ENCODE measurements at regions not wholly inside any gene's neighbourhood (a gene's known extent, or its start where the extent isn't known, plus 50 kb on each side); places are given as distances from the start of the nearest gene placed in this dataset.

GRCh38 chr2:239677453-239678185 lies 276.8 kb upstream of the HDAC4 start:
- Histone ChIP-seq H3K79me2 (ENCODE audit: control insufficient read depth, insufficient read depth, low read length) (no peaks in the 10 kb centered on the region), H3K27me3 (ENCODE audit: control insufficient read depth, extremely low read depth, insufficient read depth, low read length) (peaks cover 4% of the 10 kb centered on the region)
- no peak for FAIRE-seq

GRCh38 chr2:239676716-239677452 lies 276.1 kb upstream of the HDAC4 start:
- TF ChIP-seq CTCF (optimal IDR thresholded peaks at IDR 0.05 in 1 of 3, IDR thresholded peaks at IDR 0.05 in 1 of 3, conservative IDR thresholded peaks at IDR 0.05 in 1 of 3; ENCODE audit: extremely low read depth in 1 of 3, insufficient read depth in 2 of 3, low read length in 3 of 3) (no peak), EZH2 (IDR thresholded peaks at IDR 0.05; ENCODE audit: low read length) (no peak)
- dilution Hi-C loops (cut with MboI; ENCODE audit: extremely low pct_ligation_motif_present, low sequenced_read_pairs), result no loop called here
- no peaks in the 10 kb centered on the region for H3K9me3 ChIP-seq (ENCODE audit: control insufficient read depth, low read depth, low read length)
- H3K4me1 ChIP-seq (ENCODE audit: control insufficient read depth, extremely low read depth, insufficient read depth, low read length), result no peaks in the 10 kb centered on the region
- DNase-seq (ENCODE audit: low read depth, low spot score) (no peak), FAIRE-seq (no peak)
- H3K4me2 ChIP-seq (ENCODE audit: control insufficient read depth, extremely low read depth, insufficient read depth, low read depth, low read length), result no peak overlapping the region
- H3K9me1 ChIP-seq (ENCODE audit: control insufficient read depth, extremely low read depth, insufficient read depth, low read length), result no peaks in the 10 kb centered on the region
- H2AFZ ChIP-seq (ENCODE audit: control insufficient read depth, low read length), result no peak overlapping the region
- H3K9ac ChIP-seq (ENCODE audit: control insufficient read depth, extremely low read depth, insufficient read depth, low read length), result no peak overlapping the region
- no peaks in the 10 kb centered on the region for H3K79me2 ChIP-seq (ENCODE audit: control insufficient read depth, insufficient read depth, low read length)
- no peak overlapping the region for H3K4me3 ChIP-seq (ENCODE audit: control insufficient read depth in 2 of 3, extremely low read depth in 1 of 3, insufficient read depth in 2 of 3, low read depth in 1 of 3, low read length in 3 of 3)
- no peaks in the 10 kb centered on the region for H4K20me1 ChIP-seq (ENCODE audit: control insufficient read depth, extremely low read depth, insufficient read depth, low read length)
- H3K27ac ChIP-seq (ENCODE audit: control insufficient read depth, insufficient read depth, low read length), result no peak overlapping the region
- peaks cover under 1% of the 10 kb centered on the region for H3K27me3 ChIP-seq (ENCODE audit: control insufficient read depth, extremely low read depth, insufficient read depth, low read length)
- no peaks in the 10 kb centered on the region for H3K36me3 ChIP-seq (ENCODE audit: control insufficient read depth in 2 of 2, extremely low read depth in 1 of 2, insufficient read depth in 2 of 2, low read length in 2 of 2)

More at GRCh38 chr2:239677453-239678185, 276.8 kb upstream of the HDAC4 start:
- no peak overlapping the region for H3K27ac ChIP-seq (ENCODE audit: control insufficient read depth, insufficient read depth, low read length)
- no peak overlapping the region for H3K9ac ChIP-seq (ENCODE audit: control insufficient read depth, extremely low read depth, insufficient read depth, low read length)
- H3K4me3 ChIP-seq (ENCODE audit: control insufficient read depth in 2 of 3, extremely low read depth in 1 of 3, insufficient read depth in 2 of 3, low read depth in 1 of 3, low read length in 3 of 3), result no peak overlapping the region
- H3K9me3 ChIP-seq (ENCODE audit: control insufficient read depth, low read depth, low read length), result no peaks in the 10 kb centered on the region
- no peaks in the 10 kb centered on the region for H3K9me1 ChIP-seq (ENCODE audit: control insufficient read depth, extremely low read depth, insufficient read depth, low read length)
- no peaks in the 10 kb centered on the region for H3K36me3 ChIP-seq (ENCODE audit: control insufficient read depth in 2 of 2, extremely low read depth in 1 of 2, insufficient read depth in 2 of 2, low read length in 2 of 2)
- no peak for DNase-seq (ENCODE audit: low read depth, low spot score)
- no peak overlapping the region for H3K4me2 ChIP-seq (ENCODE audit: control insufficient read depth, extremely low read depth, insufficient read depth, low read depth, low read length)
- H3K4me1 ChIP-seq (ENCODE audit: control insufficient read depth, extremely low read depth, insufficient read depth, low read length), result no peaks in the 10 kb centered on the region
- no peak for TF ChIP-seq EZH2 (IDR thresholded peaks at IDR 0.05; ENCODE audit: low read length)
- no peaks in the 10 kb centered on the region for H4K20me1 ChIP-seq (ENCODE audit: control insufficient read depth, extremely low read depth, insufficient read depth, low read length)
- no peak overlapping the region for H2AFZ ChIP-seq (ENCODE audit: control insufficient read depth, low read length)
- dilution Hi-C loops (cut with MboI; ENCODE audit: extremely low pct_ligation_motif_present, low sequenced_read_pairs), result no loop called here

All from keratinocyte (primary cell).